GM18498 (cell line): ENCODE measurements at regions not wholly inside any gene's neighbourhood (a gene's known extent, or its start where the extent isn't known, plus 50 kb on each side); places are given as distances from the start of the nearest gene placed in this dataset.
"Not testable (repeated sequence)": the region's sequence is repeated elsewhere in the genome, so short reads cannot be mapped to it uniquely, and the experiment has no call there.

Experiments used
- ATAC-seq: cut with Tn5 transposase; IDR thresholded peaks from one replicate; pipeline ENCODE4 v1.9.1; 2021; ENCODE audit warnings: mild to moderate bottlenecking, moderate library complexity; ENCODE audit not compliant: unreplicated experiment

- ATAC-seq, result no peak
Observed at GRCh38 chrX:13478740-13479451, 90.5 kb upstream of the EGFL6 start.

- ATAC-seq, result no peak
Observed at GRCh38 chrX:13476384-13476783, 93.0 kb upstream of the EGFL6 start.

- peak; percentile 70 for ATAC-seq
Observed at GRCh38 chrX:13474164-13474516, 95.3 kb upstream of the EGFL6 start.

- peak; percentile 89 for ATAC-seq
Observed at GRCh38 chrX:13473442-13474163, 95.8 kb upstream of the EGFL6 start.

GRCh38 chrX:13472975-13473374 is 96.4 kb upstream of the EGFL6 start:
- no peak for ATAC-seq

- no peak for ATAC-seq
Observed at GRCh38 chrX:13471269-13471668, 98.1 kb upstream of the EGFL6 start.

GRCh38 chrX:13470685-13470977 is 98.8 kb upstream of the EGFL6 start:
- ATAC-seq, result no peak

GRCh38 chrX:13469963-13470684 is 99.3 kb upstream of the EGFL6 start:
- no peak for ATAC-seq

GRCh38 chrX:13468096-13468495 is 101.3 kb upstream of the EGFL6 start:
- no peak for ATAC-seq

GRCh38 chrX:13467243-13467642 is 102.2 kb upstream of the EGFL6 start:
- ATAC-seq, result no peak

GRCh38 chrX:13464599-13465275 is 104.7 kb upstream of the EGFL6 start:
- no peak for ATAC-seq

- ATAC-seq, result no peak
Observed at GRCh38 chrX:13463608-13464007, 105.8 kb upstream of the EGFL6 start.

GRCh38 chrX:13452283-13452682 is 117.1 kb upstream of the EGFL6 start:
- ATAC-seq, result no peak

GRCh38 chrX:13449441-13449840 is 120.0 kb upstream of the EGFL6 start:
- no peak for ATAC-seq

- ATAC-seq, result no peak
Observed at GRCh38 chrX:13448941-13449340, 120.5 kb upstream of the EGFL6 start.

- not testable (repeated sequence) for ATAC-seq
Observed at GRCh38 chrX:13441608-13442007, 121.8 kb upstream of the ATXN3L start.

GRCh38 chrX:13440176-13440575 is 120.3 kb upstream of the ATXN3L start:
- ATAC-seq, result no peak

- no peak for ATAC-seq
Observed at GRCh38 chrX:13433298-13433605, 113.4 kb upstream of the ATXN3L start.

- no peak for ATAC-seq
Observed at GRCh38 chrX:13432414-13433297, 112.8 kb upstream of the ATXN3L start.

- no peak for ATAC-seq
Observed at GRCh38 chrX:13430136-13430827, 110.4 kb upstream of the ATXN3L start.
